NOMO-1 treated with dmso at 0.1 percent for 144 hours (cell line): ENCODE measurements at regions not wholly inside any gene's neighbourhood (a gene's known extent, or its start where the extent isn't known, plus 50 kb on each side); places are given as distances from the start of the nearest gene placed in this dataset.

ENCODE experiments used
- DNase-seq: peaks from one replicate; lab custom pipeline; 2025; ENCODE audit not compliant: unreplicated experiment; lab: John Stamatoyannopoulos, UW

GRCh38 chr5:92581690-92582089 is 999.3 kb downstream of the NR2F1-AS1 start:
- no peak for DNase-seq

- DNase-seq, result no peak
Measured at GRCh38 chr5:92581249-92581648, 999.8 kb downstream of the NR2F1-AS1 start.

- no peak for DNase-seq
Measured at GRCh38 chr5:92580814-92581213, 1000.2 kb downstream of the NR2F1-AS1 start.

GRCh38 chr5:92574023-92574422 is 1007.0 kb downstream of the NR2F1-AS1 start:
- no peak for DNase-seq

GRCh38 chr5:92568522-92568921 is 1012.5 kb downstream of the NR2F1-AS1 start:
- DNase-seq, result no peak

GRCh38 chr5:92567831-92568450 is 1013.1 kb downstream of the NR2F1-AS1 start:
- DNase-seq, result no peak

- no peak for DNase-seq
Measured at GRCh38 chr5:92566113-92566786, 1014.8 kb downstream of the NR2F1-AS1 start.

- DNase-seq, result no peak
Measured at GRCh38 chr5:92565673-92566072, 1015.3 kb downstream of the NR2F1-AS1 start.

GRCh38 chr5:92562065-92562464 is 1019.0 kb downstream of the NR2F1-AS1 start:
- DNase-seq, result no peak

GRCh38 chr5:92561411-92561959 is 1019.5 kb downstream of the NR2F1-AS1 start:
- no peak for DNase-seq

GRCh38 chr5:92560698-92561401 is 1020.2 kb downstream of the NR2F1-AS1 start:
- no peak for DNase-seq

GRCh38 chr5:92559781-92560180 is 1021.2 kb downstream of the NR2F1-AS1 start:
- no peak for DNase-seq

GRCh38 chr5:92559331-92559730 is 1021.7 kb downstream of the NR2F1-AS1 start:
- no peak for DNase-seq

- DNase-seq, result no peak
Measured at GRCh38 chr5:92556747-92557146, 1024.3 kb downstream of the NR2F1-AS1 start.

- no peak for DNase-seq
Measured at GRCh38 chr5:92554447-92555085, 1026.5 kb downstream of the NR2F1-AS1 start.

- DNase-seq, result no peak
Measured at GRCh38 chr5:92553326-92553725, 1027.7 kb downstream of the NR2F1-AS1 start.

GRCh38 chr5:92552206-92553160 is 1028.5 kb downstream of the NR2F1-AS1 start:
- DNase-seq, result no peak

GRCh38 chr5:92548346-92548745 is 1032.7 kb downstream of the NR2F1-AS1 start:
- DNase-seq, result no peak

- DNase-seq, result no peak
Measured at GRCh38 chr5:92544596-92544995, 1036.4 kb downstream of the NR2F1-AS1 start.

- no peak for DNase-seq
Measured at GRCh38 chr5:92544036-92544435, 1037.0 kb downstream of the NR2F1-AS1 start.
